ENCODE measurements at regions not wholly inside any gene's neighbourhood (a gene's known extent, or its start where the extent isn't known, plus 50 kb on each side); places are given as distances from the start of the nearest gene placed in this dataset.
"Not testable (repeated sequence)": the region's sequence is repeated elsewhere in the genome, so short reads cannot be mapped to it uniquely, and the experiment has no call there.

GRCh38 chr7:93022931-93023478, 94.8 kb downstream of the SAMD9 start:
- not testable (repeated sequence) for H4K8ac ChIP-seq (ENCODE audit: low read depth, low read length); DNase-seq; H3K79me1 ChIP-seq (ENCODE audit: low read length); H2BK120ac ChIP-seq (ENCODE audit: low read depth, low read length); H3K27ac ChIP-seq (ENCODE audit: low read depth, low read length); H2BK5ac ChIP-seq (ENCODE audit: low read length); H3K4me1 ChIP-seq (ENCODE audit: control insufficient read depth, low read depth, low read length); H3K79me2 ChIP-seq (ENCODE audit: control insufficient read depth, insufficient read depth, low read length); H3K27me3 ChIP-seq (ENCODE audit: insufficient read depth, low read length, poor library complexity); H3K18ac ChIP-seq (ENCODE audit: low read length); H3K4me2 ChIP-seq (ENCODE audit: low read length); H4K5ac ChIP-seq (ENCODE audit: low read length); H3K56ac ChIP-seq (ENCODE audit: low read length); H2AK5ac ChIP-seq (ENCODE audit: low read length); H2BK15ac ChIP-seq (replicated peaks; ENCODE audit: low read depth); H3K4me3 ChIP-seq (ENCODE audit: low read length); H3K9ac ChIP-seq (ENCODE audit: low read length); H3K36me3 ChIP-seq (ENCODE audit: control insufficient read depth, insufficient read depth, low read length); H3K23ac ChIP-seq (ENCODE audit: low read length); H3K4ac ChIP-seq (ENCODE audit: low read depth, low read length)
- WGBS (ENCODE audit: extremely low coverage, insufficient coverage, low lambda C conversion rate) = no CpG with 5 or more reads among the region's 6 CpGs

GRCh38 chr7:93021748-93022147, 96.0 kb downstream of the SAMD9 start:
- no peaks in the 10 kb centered on the region for H3K36me3 ChIP-seq (ENCODE audit: control insufficient read depth, insufficient read depth, low read length)
- H3K79me2 ChIP-seq (ENCODE audit: control insufficient read depth, insufficient read depth, low read length) = no peaks in the 10 kb centered on the region
- H3K4ac ChIP-seq (ENCODE audit: low read depth, low read length) = no peak overlapping the region
- H3K4me3 ChIP-seq (ENCODE audit: low read length) = no peak overlapping the region
- H2BK15ac ChIP-seq (replicated peaks; ENCODE audit: low read depth) = no peak overlapping the region
- no CpG with 5 or more reads among the region's 2 CpGs for WGBS (ENCODE audit: extremely low coverage, insufficient coverage, low lambda C conversion rate)
- DNase-seq = no peak
- no peaks in the 10 kb centered on the region for H3K4me1 ChIP-seq (ENCODE audit: control insufficient read depth, low read depth, low read length)
- no peak overlapping the region for H3K4me2 ChIP-seq (ENCODE audit: low read length)
- no peak overlapping the region for H2AK5ac ChIP-seq (ENCODE audit: low read length)
- no peak overlapping the region for H3K56ac ChIP-seq (ENCODE audit: low read length)
- no peak overlapping the region for H3K9ac ChIP-seq (ENCODE audit: low read length)
- no peaks in the 10 kb centered on the region for H3K79me1 ChIP-seq (ENCODE audit: low read length)
- no peak overlapping the region for H3K27ac ChIP-seq (ENCODE audit: low read depth, low read length)
- H3K23ac ChIP-seq (ENCODE audit: low read length) = no peak overlapping the region
- no peak overlapping the region for H2BK120ac ChIP-seq (ENCODE audit: low read depth, low read length)
- H2BK5ac ChIP-seq (ENCODE audit: low read length) = no peak overlapping the region
- H4K8ac ChIP-seq (ENCODE audit: low read depth, low read length) = no peak overlapping the region
- H4K5ac ChIP-seq (ENCODE audit: low read length) = no peak overlapping the region
- no peaks in the 10 kb centered on the region for H3K27me3 ChIP-seq (ENCODE audit: insufficient read depth, low read length, poor library complexity)
- H3K18ac ChIP-seq (ENCODE audit: low read length) = no peak overlapping the region

- no peak overlapping the region for H4K8ac ChIP-seq (ENCODE audit: low read depth, low read length)
- no peak overlapping the region for H3K23ac ChIP-seq (ENCODE audit: low read length)
- H4K5ac ChIP-seq (ENCODE audit: low read length) = no peak overlapping the region
- H3K79me2 ChIP-seq (ENCODE audit: control insufficient read depth, insufficient read depth, low read length) = no peaks in the 10 kb centered on the region
- no peaks in the 10 kb centered on the region for H3K36me3 ChIP-seq (ENCODE audit: control insufficient read depth, insufficient read depth, low read length)
- no CpG with 5 or more reads among the region's 2 CpGs for WGBS (ENCODE audit: extremely low coverage, insufficient coverage, low lambda C conversion rate)
- H2AK5ac ChIP-seq (ENCODE audit: low read length) = no peak overlapping the region
- no peak overlapping the region for H2BK120ac ChIP-seq (ENCODE audit: low read depth, low read length)
- H3K27me3 ChIP-seq (ENCODE audit: insufficient read depth, low read length, poor library complexity) = no peaks in the 10 kb centered on the region
- DNase-seq = no peak
- no peak overlapping the region for H2BK15ac ChIP-seq (replicated peaks; ENCODE audit: low read depth)
- no peak overlapping the region for H3K4me3 ChIP-seq (ENCODE audit: low read length)
- H3K4me2 ChIP-seq (ENCODE audit: low read length) = no peak overlapping the region
- H3K27ac ChIP-seq (ENCODE audit: low read depth, low read length) = no peak overlapping the region
- H3K79me1 ChIP-seq (ENCODE audit: low read length) = no peaks in the 10 kb centered on the region
- H3K9ac ChIP-seq (ENCODE audit: low read length) = no peak overlapping the region
- H2BK5ac ChIP-seq (ENCODE audit: low read length) = no peak overlapping the region
- H3K56ac ChIP-seq (ENCODE audit: low read length) = no peak overlapping the region
- H3K18ac ChIP-seq (ENCODE audit: low read length) = no peak overlapping the region
- peaks cover 2% of the 10 kb centered on the region for H3K4me1 ChIP-seq (ENCODE audit: control insufficient read depth, low read depth, low read length)
- H3K4ac ChIP-seq (ENCODE audit: low read depth, low read length) = no peak overlapping the region
These were observed 99.1 kb downstream of the SAMD9 start for GRCh38 chr7:93018716-93019115.

GRCh38 chr7:93016681-93017381, 100.9 kb downstream of the SAMD9 start:
- Histone ChIP-seq H3K18ac (ENCODE audit: low read length) (no peak overlapping the region), H4K8ac (ENCODE audit: low read depth, low read length) (no peak overlapping the region), H3K56ac (ENCODE audit: low read length) (no peak overlapping the region), H3K4me1 (ENCODE audit: control insufficient read depth, low read depth, low read length) (peaks cover 2% of the 10 kb centered on the region), H2BK15ac (replicated peaks; ENCODE audit: low read depth) (no peak overlapping the region), H3K4me2 (ENCODE audit: low read length) (no peak overlapping the region), H2AK5ac (ENCODE audit: low read length) (no peak overlapping the region), H3K4ac (ENCODE audit: low read depth, low read length) (no peak overlapping the region), H3K4me3 (ENCODE audit: low read length) (no peak overlapping the region), H3K23ac (ENCODE audit: low read length) (no peak overlapping the region), H2BK120ac (ENCODE audit: low read depth, low read length) (no peak overlapping the region), H2BK5ac (ENCODE audit: low read length) (no peak overlapping the region), H3K9ac (ENCODE audit: low read length) (no peak overlapping the region), H3K79me2 (ENCODE audit: control insufficient read depth, insufficient read depth, low read length) (no peaks in the 10 kb centered on the region), H3K27me3 (ENCODE audit: insufficient read depth, low read length, poor library complexity) (no peaks in the 10 kb centered on the region), H3K27ac (ENCODE audit: low read depth, low read length) (no peak overlapping the region), H3K79me1 (ENCODE audit: low read length) (no peaks in the 10 kb centered on the region), H3K36me3 (ENCODE audit: control insufficient read depth, insufficient read depth, low read length) (no peaks in the 10 kb centered on the region), H4K5ac (ENCODE audit: low read length) (no peak overlapping the region)
- no CpG with 5 or more reads among the region's 8 CpGs for WGBS (ENCODE audit: extremely low coverage, insufficient coverage, low lambda C conversion rate)
- no peak for DNase-seq

GRCh38 chr7:93015779-93016481, 101.8 kb downstream of the SAMD9 start:
- Histone ChIP-seq H3K23ac (ENCODE audit: low read length) (no peak overlapping the region), H2BK5ac (ENCODE audit: low read length) (no peak overlapping the region), H3K18ac (ENCODE audit: low read length) (no peak overlapping the region), H2BK15ac (replicated peaks; ENCODE audit: low read depth) (no peak overlapping the region), H3K79me2 (ENCODE audit: control insufficient read depth, insufficient read depth, low read length) (no peaks in the 10 kb centered on the region), H3K27ac (ENCODE audit: low read depth, low read length) (no peak overlapping the region), H3K27me3 (ENCODE audit: insufficient read depth, low read length, poor library complexity) (no peaks in the 10 kb centered on the region), H3K9ac (ENCODE audit: low read length) (no peak overlapping the region), H4K8ac (ENCODE audit: low read depth, low read length) (no peak overlapping the region), H3K79me1 (ENCODE audit: low read length) (no peaks in the 10 kb centered on the region), H3K56ac (ENCODE audit: low read length) (no peak overlapping the region), H3K4me2 (ENCODE audit: low read length) (no peak overlapping the region), H4K5ac (ENCODE audit: low read length) (no peak overlapping the region), H3K4me1 (ENCODE audit: control insufficient read depth, low read depth, low read length) (peaks cover 2% of the 10 kb centered on the region), H3K4ac (ENCODE audit: low read depth, low read length) (no peak overlapping the region), H2AK5ac (ENCODE audit: low read length) (no peak overlapping the region), H3K36me3 (ENCODE audit: control insufficient read depth, insufficient read depth, low read length) (no peaks in the 10 kb centered on the region), H2BK120ac (ENCODE audit: low read depth, low read length) (no peak overlapping the region), H3K4me3 (ENCODE audit: low read length) (no peak overlapping the region)
- peak; percentile 11 for DNase-seq
- WGBS (ENCODE audit: extremely low coverage, insufficient coverage, low lambda C conversion rate) = no CpG with 5 or more reads among the region's 5 CpGs

Measured in mesendoderm (in vitro differentiated cells).